ENCODE measurements at regions not wholly inside any gene's neighbourhood (a gene's known extent, or its start where the extent isn't known, plus 50 kb on each side); places are given as distances from the start of the nearest gene placed in this dataset.

GRCh38 chr4:170580651-170581050 is 490.9 kb upstream of the AADAT start:
- no peaks in the 10 kb centered on the region for H3K4me1 ChIP-seq
- whole genome bisulfite sequencing, 2 donors, result 62 to 66% methylated on average over 2 of the region's 2 CpGs
- H3K9me3 ChIP-seq, result no peaks in the 10 kb centered on the region
- no peaks in the 10 kb centered on the region for H3K27me3 ChIP-seq
- no peak for DNase-seq
- intact Hi-C loops (cut with DNase I), result no loop called here
- TF ChIP-seq CTCF (IDR thresholded peaks at IDR 0.05) (no peak), POLR2A (IDR thresholded peaks at IDR 0.05) (no peak)
- no peaks in the 10 kb centered on the region for H3K36me3 ChIP-seq
- H3K27ac ChIP-seq, result no peak overlapping the region
- H3K4me3 ChIP-seq, result no peak overlapping the region

GRCh38 chr4:170538821-170539473 is 449.2 kb upstream of the AADAT start:
- no peak for TF ChIP-seq POLR2A (IDR thresholded peaks at IDR 0.05)
- no peak for TF ChIP-seq CTCF (IDR thresholded peaks at IDR 0.05)
- Histone ChIP-seq H3K4me1 (no peaks in the 10 kb centered on the region), H3K27ac (no peak overlapping the region), H3K4me3 (no peak overlapping the region), H3K27me3 (no peaks in the 10 kb centered on the region), H3K9me3 (no peaks in the 10 kb centered on the region), H3K36me3 (no peaks in the 10 kb centered on the region)
- DNase-seq, result no peak
- intact Hi-C loops (cut with DNase I), result no loop called here

- Histone ChIP-seq H3K27ac (no peak overlapping the region), H3K9me3 (no peaks in the 10 kb centered on the region), H3K36me3 (no peaks in the 10 kb centered on the region), H3K4me3 (no peak overlapping the region), H3K4me1 (no peaks in the 10 kb centered on the region), H3K27me3 (no peaks in the 10 kb centered on the region)
- intact Hi-C loops (cut with DNase I), result no loop called here
- TF ChIP-seq CTCF (IDR thresholded peaks at IDR 0.05) (no peak), POLR2A (IDR thresholded peaks at IDR 0.05) (no peak)
- DNase-seq, result no peak
- WGBS, 2 donors, result 68 to 71% methylated on average over 5 of the region's 5 CpGs
Observed at GRCh38 chr4:170529748-170530722, 440.3 kb upstream of the AADAT start.

- no peak for TF ChIP-seq CTCF (IDR thresholded peaks at IDR 0.05)
- no peak for TF ChIP-seq POLR2A (IDR thresholded peaks at IDR 0.05)
- Histone ChIP-seq H3K36me3 (no peaks in the 10 kb centered on the region), H3K27ac (no peak overlapping the region), H3K9me3 (no peaks in the 10 kb centered on the region), H3K4me1 (no peaks in the 10 kb centered on the region), H3K27me3 (no peaks in the 10 kb centered on the region), H3K4me3 (no peak overlapping the region)
- WGBS, 2 donors, result 42 to 50% methylated on average over 1 of the region's 1 CpG
- intact Hi-C loops (cut with DNase I), result no loop called here
- DNase-seq, result no peak
Observed at GRCh38 chr4:170526471-170526870, 436.7 kb upstream of the AADAT start.

- Histone ChIP-seq H3K36me3 (no peaks in the 10 kb centered on the region), H3K27ac (no peak overlapping the region), H3K9me3 (no peaks in the 10 kb centered on the region), H3K27me3 (no peaks in the 10 kb centered on the region), H3K4me1 (no peaks in the 10 kb centered on the region), H3K4me3 (no peak overlapping the region)
- no peak for TF ChIP-seq CTCF (IDR thresholded peaks at IDR 0.05)
- TF ChIP-seq POLR2A (IDR thresholded peaks at IDR 0.05), result no peak
- no peak for DNase-seq
- intact Hi-C loops (cut with DNase I), result no loop called here
- 75 to 77% methylated on average over 5 of the region's 5 CpGs for WGBS, 2 donors
Observed at GRCh38 chr4:170522427-170522970, 432.7 kb upstream of the AADAT start.

Data from esophagus squamous epithelium (tissue), 5 donors.